HCT116 (cell line): ENCODE measurements at regions not wholly inside any gene's neighbourhood (a gene's known extent, or its start where the extent isn't known, plus 50 kb on each side); places are given as distances from the start of the nearest gene placed in this dataset.

Experiments used
- ELF1 ChIP-seq: IDR thresholded peaks from 2 replicates; pipeline ENCODE4 v1.6.1; 2012; ENCODE audit warnings: low read depth, borderline replicate concordance
- EZH2 ChIP-seq: fragments of 200-600 bp; sonication (generic); IDR thresholded peaks from 2 replicates; pipeline ENCODE4 v1.6.1; 2017; ENCODE audit warnings: antibody characterized with exemption, mixed run types
- POLR2AphosphoS5 ChIP-seq: IDR thresholded peaks from 2 replicates; pipeline ENCODE4 v1.6.1; 2011; ENCODE audit warnings: mild to moderate bottlenecking, low read depth, low read length, moderate library complexity
- TF ChIP-seq, protein P1 (sequence below): IDR thresholded peaks from 2 replicates; pipeline ENCODE4 v1.6.1; 2012
- TF ChIP-seq, protein P2 (sequence below), 3 experiments: fragments of 200-600 bp in 1 of 3; sonication (generic) in 1 of 3; IDR thresholded peaks in 2 of 3; conservative IDR thresholded peaks in 1 of 3; 2 replicates each; pipeline ENCODE4 v1.5.1; 2012 to 2017; ENCODE audit warnings: low read depth in 2 of 3, low read length in 2 of 3, antibody characterized with exemption in 1 of 3, borderline replicate concordance in 1 of 3, control low read depth in 1 of 3, mild to moderate bottlenecking in 1 of 3, mixed read lengths in 1 of 3, mixed run types in 1 of 3, moderate library complexity in 1 of 3; ENCODE audit not compliant: insufficient read depth in 1 of 3
- TF ChIP-seq, protein P3 (sequence below): IDR thresholded peaks from 2 replicates; pipeline ENCODE4 v1.6.1; 2012

DNA sequence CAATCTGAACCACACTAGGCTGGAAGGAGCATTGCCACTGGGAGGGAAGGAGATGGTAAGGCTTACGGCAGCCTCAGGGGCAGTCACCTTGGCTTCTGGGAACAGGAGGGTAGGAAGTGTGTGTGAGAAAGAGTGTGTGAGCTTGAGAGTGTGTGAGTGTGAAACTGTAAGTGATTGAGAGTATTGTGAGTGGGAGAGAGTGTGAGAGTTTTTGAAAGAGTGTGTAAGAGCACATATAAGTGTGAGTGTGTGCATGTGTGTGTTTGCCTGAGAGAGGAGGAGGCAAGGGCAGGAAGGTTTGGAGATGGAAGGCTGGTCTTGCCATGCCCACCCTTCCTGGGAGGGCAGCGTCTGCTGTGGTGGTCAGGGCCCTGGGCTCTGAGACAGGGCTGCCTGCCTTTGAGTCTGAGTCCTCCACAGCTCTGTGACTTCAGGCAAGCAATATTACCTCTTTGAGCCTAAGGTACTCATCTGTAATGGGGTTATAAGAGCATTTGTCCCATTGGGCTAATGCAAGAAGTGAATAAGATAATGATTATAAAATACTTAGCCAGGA is 51.9 kb upstream of the BOD1 start:
- TF ChIP-seq, protein P1, sequence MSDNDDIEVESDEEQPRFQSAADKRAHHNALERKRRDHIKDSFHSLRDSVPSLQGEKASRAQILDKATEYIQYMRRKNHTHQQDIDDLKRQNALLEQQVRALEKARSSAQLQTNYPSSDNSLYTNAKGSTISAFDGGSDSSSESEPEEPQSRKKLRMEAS = no peak
- TF ChIP-seq, protein P2, sequence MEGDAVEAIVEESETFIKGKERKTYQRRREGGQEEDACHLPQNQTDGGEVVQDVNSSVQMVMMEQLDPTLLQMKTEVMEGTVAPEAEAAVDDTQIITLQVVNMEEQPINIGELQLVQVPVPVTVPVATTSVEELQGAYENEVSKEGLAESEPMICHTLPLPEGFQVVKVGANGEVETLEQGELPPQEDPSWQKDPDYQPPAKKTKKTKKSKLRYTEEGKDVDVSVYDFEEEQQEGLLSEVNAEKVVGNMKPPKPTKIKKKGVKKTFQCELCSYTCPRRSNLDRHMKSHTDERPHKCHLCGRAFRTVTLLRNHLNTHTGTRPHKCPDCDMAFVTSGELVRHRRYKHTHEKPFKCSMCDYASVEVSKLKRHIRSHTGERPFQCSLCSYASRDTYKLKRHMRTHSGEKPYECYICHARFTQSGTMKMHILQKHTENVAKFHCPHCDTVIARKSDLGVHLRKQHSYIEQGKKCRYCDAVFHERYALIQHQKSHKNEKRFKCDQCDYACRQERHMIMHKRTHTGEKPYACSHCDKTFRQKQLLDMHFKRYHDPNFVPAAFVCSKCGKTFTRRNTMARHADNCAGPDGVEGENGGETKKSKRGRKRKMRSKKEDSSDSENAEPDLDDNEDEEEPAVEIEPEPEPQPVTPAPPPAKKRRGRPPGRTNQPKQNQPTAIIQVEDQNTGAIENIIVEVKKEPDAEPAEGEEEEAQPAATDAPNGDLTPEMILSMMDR (IDR thresholded peaks at IDR 0.05 in 2 of 3, conservative IDR thresholded peaks at IDR 0.05 in 1 of 3; ENCODE audit: borderline replicate concordance in 1 of 3, insufficient read depth in 1 of 3, low read depth in 2 of 3, low read length in 2 of 3) = no peak
- no peak for TF ChIP-seq ELF1
- TF ChIP-seq EZH2 = no peak
- TF ChIP-seq, protein P3, sequence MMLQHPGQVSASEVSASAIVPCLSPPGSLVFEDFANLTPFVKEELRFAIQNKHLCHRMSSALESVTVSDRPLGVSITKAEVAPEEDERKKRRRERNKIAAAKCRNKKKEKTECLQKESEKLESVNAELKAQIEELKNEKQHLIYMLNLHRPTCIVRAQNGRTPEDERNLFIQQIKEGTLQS = no peak
- TF ChIP-seq POLR2AphosphoS5 = no peak
